Adrenal gland (tissue), 9 donors: ENCODE measurements at regions not wholly inside any gene's neighbourhood (a gene's known extent, or its start where the extent isn't known, plus 50 kb on each side); places are given as distances from the start of the nearest gene placed in this dataset.

Source experiments
- DNase-seq, 7 donors: peaks; one replicate each; pipeline ENCODE4 v3.0.0-alpha.2; 2019 to 2020
- H3K27ac ChIP-seq, 5 donors: fragments of 200-600 bp; sonication (generic) in 4 of 5; 1 replicate in 3 of 5; 2 replicates in 2 of 5; pipeline versions ENCODE4 v1.5.1 to v1.8.0; 2016 to 2020; ENCODE audit warnings: mild to moderate bottlenecking in 1 of 5
- H3K27me3 ChIP-seq: fragments of 200-600 bp; 2 replicates; pipeline ENCODE4 v1.8.0; 2021
- H3K36me3 ChIP-seq, 2 donors: fragments of 200-600 bp; replicated peaks in 1 of 2; 1 replicate in 1 of 2; 2 replicates in 1 of 2; pipeline versions ENCODE4 v1.5.1 to v1.8.0; 2018 to 2022
- H3K4me1 ChIP-seq, 2 donors: fragments of 200-600 bp; replicated peaks in 1 of 2; 1 replicate in 1 of 2; 2 replicates in 1 of 2; pipeline versions ENCODE4 v1.5.1 to v1.8.0; 2018 to 2021
- H3K4me3 ChIP-seq, 4 donors: fragments of 200-600 bp; sonication (generic) in 3 of 4; one replicate each; pipeline ENCODE4 v1.5.1; 2016 to 2018
- H3K9me3 ChIP-seq, 3 donors: fragments of 200-600 bp; sonication (generic) in 1 of 3; replicated peaks in 1 of 3; 1 replicate in 2 of 3; 2 replicates in 1 of 3; pipeline versions ENCODE4 v1.5.1 to v1.8.0; 2016 to 2021
- POLR2A ChIP-seq, 2 donors: fragments of 450-650 bp; IDR thresholded peaks; one replicate each; pipeline ENCODE4 v1.6.1; 2017; ENCODE audit warnings: antibody characterized with exemption in 2 of 2, mild to moderate bottlenecking in 2 of 2, moderate library complexity in 1 of 2
- WGBS, 4 donors: extraction: QIAGEN DNeasy Blood & Tissue Kit in 2 of 4; methylation state at CpG; one replicate each; pipeline versions ENCODE4 v1.1.5 to v1.1.7; 2013 to 2017; 5-methylcytosine and 5-hydroxymethylcytosine counted together
- intact Hi-C, 2 donors: fragments of 100-400 bp; cut with DNase I; formaldehyde crosslinking; loops; one replicate each; pipeline versions ENCODE4 v1.14.1 to v1.15.0; 2022 to 2023
- TF ChIP-seq, protein P1 (sequence below), 6 experiments: fragments of 450-650 bp in 4 of 6; fragments of 200-600 bp in 2 of 6; sonication (generic) in 1 of 6; IDR thresholded peaks; 1 replicate in 5 of 6; 2 replicates in 1 of 6; pipeline versions ENCODE4 v1.5.1 to v1.8.0; 2016 to 2021; ENCODE audit warnings: antibody characterized with exemption in 6 of 6, mild to moderate bottlenecking in 2 of 6, moderate library complexity in 1 of 6
- donor health status: healthy with polysubstance abuse.
- donor health status: Bipolar disorder and iron deficiency.
- donor health status: DM: yes; HTN: yes; CAD: no.
- donor health status: DM: no; HTN: no; CAD: no.
- donor health status: DM: no; HTN: no; CAD: no.

DNA sequence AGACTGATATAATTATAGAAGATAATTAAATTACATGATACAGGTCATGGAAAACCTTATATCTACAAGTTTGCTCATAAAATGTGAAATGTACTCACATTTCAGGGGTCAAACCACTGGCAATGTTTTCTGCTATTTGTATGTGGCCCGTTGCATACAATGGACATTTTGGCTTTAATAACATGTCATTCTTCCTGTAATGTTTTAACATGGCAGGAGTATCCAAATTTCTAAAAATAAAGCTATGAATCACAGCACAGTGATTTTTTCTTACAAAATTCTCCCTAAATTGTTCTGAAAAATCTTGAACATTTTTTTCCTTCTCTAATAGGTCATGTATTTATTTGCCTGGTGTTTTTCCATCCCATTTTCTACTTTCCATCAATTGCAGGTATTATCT, 305.7 kb downstream of the SMOC2 start:
- TF ChIP-seq, protein P1, sequence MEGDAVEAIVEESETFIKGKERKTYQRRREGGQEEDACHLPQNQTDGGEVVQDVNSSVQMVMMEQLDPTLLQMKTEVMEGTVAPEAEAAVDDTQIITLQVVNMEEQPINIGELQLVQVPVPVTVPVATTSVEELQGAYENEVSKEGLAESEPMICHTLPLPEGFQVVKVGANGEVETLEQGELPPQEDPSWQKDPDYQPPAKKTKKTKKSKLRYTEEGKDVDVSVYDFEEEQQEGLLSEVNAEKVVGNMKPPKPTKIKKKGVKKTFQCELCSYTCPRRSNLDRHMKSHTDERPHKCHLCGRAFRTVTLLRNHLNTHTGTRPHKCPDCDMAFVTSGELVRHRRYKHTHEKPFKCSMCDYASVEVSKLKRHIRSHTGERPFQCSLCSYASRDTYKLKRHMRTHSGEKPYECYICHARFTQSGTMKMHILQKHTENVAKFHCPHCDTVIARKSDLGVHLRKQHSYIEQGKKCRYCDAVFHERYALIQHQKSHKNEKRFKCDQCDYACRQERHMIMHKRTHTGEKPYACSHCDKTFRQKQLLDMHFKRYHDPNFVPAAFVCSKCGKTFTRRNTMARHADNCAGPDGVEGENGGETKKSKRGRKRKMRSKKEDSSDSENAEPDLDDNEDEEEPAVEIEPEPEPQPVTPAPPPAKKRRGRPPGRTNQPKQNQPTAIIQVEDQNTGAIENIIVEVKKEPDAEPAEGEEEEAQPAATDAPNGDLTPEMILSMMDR (IDR thresholded peaks at IDR 0.05) = no peak
- no peak for TF ChIP-seq POLR2A (IDR thresholded peaks at IDR 0.05)
- H3K4me1 ChIP-seq = no peaks in the 10 kb centered on the region
- intact Hi-C loops = no loop called here
- H3K27me3 ChIP-seq = no peaks in the 10 kb centered on the region
- no peaks in the 10 kb centered on the region for H3K36me3 ChIP-seq
- H3K27ac ChIP-seq = no peak overlapping the region
- H3K9me3 ChIP-seq = no peaks in the 10 kb centered on the region
- DNase-seq = no peak
- 48 to 73% (median 70%) methylated on average over 1 of the region's 1 CpG for WGBS, 4 donors
- no peak overlapping the region for H3K4me3 ChIP-seq

DNA sequence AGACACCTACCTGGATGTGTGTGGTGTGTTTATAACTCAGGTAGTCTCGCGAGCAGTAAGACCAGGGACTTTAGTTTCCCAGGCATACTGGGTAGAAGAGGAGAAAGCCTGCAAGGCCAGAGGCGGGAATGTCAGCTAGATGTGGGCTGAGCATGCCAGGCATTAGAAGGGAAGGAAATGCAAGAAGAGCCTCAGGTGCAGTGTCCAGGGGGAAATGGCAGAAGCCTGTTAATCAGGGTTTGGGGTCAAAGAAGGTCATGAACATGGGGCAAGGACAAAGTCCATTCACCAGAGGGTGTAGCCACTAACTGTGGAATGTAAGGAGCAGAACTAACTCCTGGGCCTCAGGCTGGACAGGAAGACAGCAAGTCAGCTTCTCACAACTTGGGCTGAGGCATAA, 305.0 kb downstream of the SMOC2 start:
- TF ChIP-seq, protein P1 (IDR thresholded peaks at IDR 0.05) = no peak
- no peak for TF ChIP-seq POLR2A (IDR thresholded peaks at IDR 0.05)
- Histone ChIP-seq H3K27me3 (no peaks in the 10 kb centered on the region), H3K27ac (no peak overlapping the region), H3K9me3 (no peaks in the 10 kb centered on the region), H3K4me3 (no peak overlapping the region), H3K36me3 (no peaks in the 10 kb centered on the region), H3K4me1 (no peaks in the 10 kb centered on the region)
- 85 to 96% (median 87%) methylated on average over 3 of the region's 3 CpGs for WGBS, 4 donors
- no peak for DNase-seq
- intact Hi-C loops = no loop called here

DNA sequence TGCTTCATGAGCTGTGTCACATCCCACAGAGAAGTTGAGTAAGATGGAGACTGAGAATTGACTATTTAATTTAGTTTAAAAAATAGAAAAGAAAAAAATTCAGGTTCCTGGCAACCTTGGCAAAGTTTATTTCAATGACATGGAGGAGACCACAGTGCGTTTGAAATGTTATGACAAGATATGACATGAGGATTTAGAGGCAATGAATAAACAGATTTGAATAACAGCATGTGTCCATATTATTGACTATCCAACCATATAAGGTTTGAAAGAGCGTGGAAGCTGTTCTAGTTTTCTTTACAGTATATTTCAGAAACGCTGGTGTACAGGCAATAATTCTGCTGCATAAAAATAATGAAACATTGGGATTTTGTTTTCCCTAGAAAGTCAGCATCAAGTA, 303.9 kb downstream of the SMOC2 start:
- no peaks in the 10 kb centered on the region for H3K4me1 ChIP-seq
- no peak for DNase-seq
- intact Hi-C loops = no loop called here
- 71 to 80% (median 73%) methylated on average over 3 of the region's 3 CpGs for WGBS, 4 donors
- no peaks in the 10 kb centered on the region for H3K27me3 ChIP-seq
- H3K36me3 ChIP-seq = no peaks in the 10 kb centered on the region
- TF ChIP-seq, protein P1 (IDR thresholded peaks at IDR 0.05) = no peak
- no peak for TF ChIP-seq POLR2A (IDR thresholded peaks at IDR 0.05)
- H3K27ac ChIP-seq = no peak overlapping the region
- H3K9me3 ChIP-seq = no peaks in the 10 kb centered on the region
- no peak overlapping the region for H3K4me3 ChIP-seq

DNA sequence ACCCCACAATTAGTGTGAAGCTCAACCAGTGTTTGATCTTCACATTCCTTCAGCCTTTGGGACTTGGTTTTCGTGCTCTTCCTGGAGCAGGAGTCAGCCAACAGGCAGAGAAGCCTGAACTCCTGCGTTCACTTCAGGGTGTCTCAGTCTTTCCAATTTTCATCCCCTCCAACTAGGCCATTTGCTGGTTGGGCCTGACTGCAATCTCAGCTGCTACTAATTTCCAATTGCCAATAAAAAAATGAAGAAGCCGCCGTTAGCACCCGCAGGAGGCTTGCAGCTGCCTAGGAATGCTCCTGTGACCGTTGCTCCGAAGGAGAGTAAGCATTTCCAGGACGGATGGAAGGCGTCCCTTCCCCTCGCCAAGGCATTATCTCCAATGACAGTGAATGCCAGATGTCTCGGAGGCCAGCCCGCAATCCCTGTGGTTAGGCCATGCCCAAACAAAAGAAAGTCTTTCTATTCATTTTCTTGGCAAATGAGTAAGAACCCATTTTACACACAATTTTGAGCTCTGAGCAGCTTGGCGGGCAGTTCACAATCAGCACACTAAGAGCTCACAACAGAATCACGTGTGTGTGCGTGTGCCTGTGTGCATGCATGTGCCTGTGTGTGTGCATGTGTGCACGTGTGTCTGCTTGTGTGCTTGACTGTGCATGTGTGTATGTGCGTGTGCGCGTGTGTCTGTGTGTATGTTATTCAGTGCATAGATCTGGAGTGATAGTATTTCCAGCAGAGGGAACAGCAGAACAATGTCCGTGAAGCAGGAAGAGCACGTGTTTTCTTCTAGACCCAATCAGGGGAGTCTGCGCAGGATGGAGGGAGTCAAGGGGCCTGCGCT, 301.2 kb downstream of the SMOC2 start:
- Histone ChIP-seq H3K27ac (no peak overlapping the region), H3K9me3 (no peaks in the 10 kb centered on the region), H3K4me3 (no peak overlapping the region), H3K36me3 (no peaks in the 10 kb centered on the region), H3K4me1 (no peaks in the 10 kb centered on the region), H3K27me3 (no peaks in the 10 kb centered on the region)
- intact Hi-C loops = no loop called here
- no peak for TF ChIP-seq POLR2A (IDR thresholded peaks at IDR 0.05)
- TF ChIP-seq, protein P1 (IDR thresholded peaks at IDR 0.05) = no peak
- no peak for DNase-seq
- WGBS, 4 donors = 78 to 85% (median 84%) methylated on average over 23 of the region's 23 CpGs
